Caco-2 (cell line): ENCODE measurements at regions not wholly inside any gene's neighbourhood (a gene's known extent, or its start where the extent isn't known, plus 50 kb on each side); places are given as distances from the start of the nearest gene placed in this dataset.

ENCODE experiments used
- BruUV-seq: library from RNA; stranded (reverse); fragments of 400-500 nt; replicated peaks from 2 replicates; lab custom pipeline; 2021; lab: Mats Ljungman, UMichigan
- CTCF ChIA-PET: fragments of 300-600 bp; sonication (Branson Sonifier 250); formaldehyde crosslinking; loops from one replicate; lab custom pipeline; 2022; ENCODE audit warnings: antibody characterized with exemption; lab: Charles Lee
- POLR2A ChIA-PET: fragments of 300-600 bp; sonication (Branson Sonifier 250); formaldehyde crosslinking; loops from one replicate; lab custom pipeline; 2022; ENCODE audit warnings: antibody characterized with exemption; lab: Charles Lee
- DNase-seq, 2 experiments: peaks; one replicate each; pipeline versions ENCODE4 v3.0.0 to v3.0.0-alpha.2; 2020 to 2022
- H3K27me3 ChIP-seq: replicated peaks from 2 replicates; pipeline ENCODE4 v1.6.0; 2011; ENCODE audit warnings: low read length; ENCODE audit not compliant: control insufficient read depth, insufficient read depth
- H3K36me3 ChIP-seq: 2 replicates; pipeline ENCODE4 v1.5.1; 2011; ENCODE audit warnings: low read length; ENCODE audit not compliant: control insufficient read depth, insufficient read depth
- H3K4me1 ChIP-seq: fragments of 250-450 bp; sonication (Bioruptor Pico); 2 replicates; pipeline ENCODE4 v1.5.1; 2020; ENCODE audit warnings: mild to moderate bottlenecking
- H3K4me3 ChIP-seq: 2 replicates; pipeline ENCODE4 v1.5.1; 2011; ENCODE audit warnings: low read depth, mild to moderate bottlenecking, control low read depth, low read length
- H3K9me3 ChIP-seq: fragments of 250-450 bp; sonication (Bioruptor Pico); 2 replicates; pipeline ENCODE4 v1.5.1; 2020; ENCODE audit warnings: mild to moderate bottlenecking, moderate library complexity
- H3K27ac Mint-ChIP-seq: one replicate; pipeline ENCODE4 v1.8.0; 2022; ENCODE audit warnings: mixed read lengths; ENCODE audit not compliant: unreplicated experiment
- H3K27me3 Mint-ChIP-seq: one replicate; pipeline ENCODE4 v1.8.0; 2022; ENCODE audit warnings: mixed read lengths; ENCODE audit not compliant: insufficient read depth, unreplicated experiment
- H3K36me3 Mint-ChIP-seq: one replicate; pipeline ENCODE4 v1.8.0; 2022; ENCODE audit warnings: mild to moderate bottlenecking, mixed read lengths; ENCODE audit not compliant: insufficient read depth, unreplicated experiment
- H3K4me1 Mint-ChIP-seq: one replicate; pipeline ENCODE4 v1.8.0; 2022; ENCODE audit warnings: low read depth, mixed read lengths; ENCODE audit not compliant: unreplicated experiment
- H3K4me3 Mint-ChIP-seq: one replicate; pipeline ENCODE4 v1.8.0; 2022; ENCODE audit warnings: mild to moderate bottlenecking, moderate library complexity, mixed read lengths; ENCODE audit not compliant: unreplicated experiment
- H3K9me3 Mint-ChIP-seq: one replicate; pipeline ENCODE4 v1.8.0; 2022; ENCODE audit warnings: mixed read lengths; ENCODE audit not compliant: unreplicated experiment
- intact Hi-C: fragments of 100-400 bp; cut with micrococcal nuclease; formaldehyde crosslinking; loops from one replicate; pipeline ENCODE4 v1.10.0; 2022; ENCODE audit not compliant: unreplicated experiment
- TF ChIP-seq, protein P1 (sequence below), 2 experiments: fragments of 200-600 bp in 1 of 2; IDR thresholded peaks; 1 replicate in 1 of 2; 2 replicates in 1 of 2; pipeline versions ENCODE4 v1.5.1 to v1.8.0; 2011 to 2022; ENCODE audit warnings: antibody characterized with exemption in 1 of 2, control low read depth in 1 of 2, inconsistent platforms in 1 of 2, low read depth in 1 of 2, low read length in 1 of 2, mild to moderate bottlenecking in 1 of 2, moderate library complexity in 1 of 2; ENCODE audit not compliant: insufficient read depth in 1 of 2, severe bottlenecking in 1 of 2, unreplicated experiment in 1 of 2

GRCh38 chrX:143095816-143096215 is 70.1 kb downstream of the SPANXN4 start:
- H3K4me3 ChIP-seq, result no peak overlapping the region
- BruUV-seq, result no TSS peak
- H3K4me3 Mint-ChIP-seq, result no peak overlapping the region
- H3K4me1 Mint-ChIP-seq, result no peaks in the 10 kb centered on the region
- ChIA-PET POLR2A (no interaction called here), CTCF (no interaction called here)
- no peaks in the 10 kb centered on the region for H3K9me3 ChIP-seq
- intact Hi-C loops, result no loop called here
- no peaks in the 10 kb centered on the region for H3K27me3 Mint-ChIP-seq
- no peak overlapping the region for H3K27ac Mint-ChIP-seq
- no peak for DNase-seq
- no peaks in the 10 kb centered on the region for H3K9me3 Mint-ChIP-seq
- H3K36me3 Mint-ChIP-seq, result no peaks in the 10 kb centered on the region
- H3K27me3 ChIP-seq, result no peaks in the 10 kb centered on the region
- H3K36me3 ChIP-seq, result no peaks in the 10 kb centered on the region
- no peaks in the 10 kb centered on the region for H3K4me1 ChIP-seq
- TF ChIP-seq, protein P1, sequence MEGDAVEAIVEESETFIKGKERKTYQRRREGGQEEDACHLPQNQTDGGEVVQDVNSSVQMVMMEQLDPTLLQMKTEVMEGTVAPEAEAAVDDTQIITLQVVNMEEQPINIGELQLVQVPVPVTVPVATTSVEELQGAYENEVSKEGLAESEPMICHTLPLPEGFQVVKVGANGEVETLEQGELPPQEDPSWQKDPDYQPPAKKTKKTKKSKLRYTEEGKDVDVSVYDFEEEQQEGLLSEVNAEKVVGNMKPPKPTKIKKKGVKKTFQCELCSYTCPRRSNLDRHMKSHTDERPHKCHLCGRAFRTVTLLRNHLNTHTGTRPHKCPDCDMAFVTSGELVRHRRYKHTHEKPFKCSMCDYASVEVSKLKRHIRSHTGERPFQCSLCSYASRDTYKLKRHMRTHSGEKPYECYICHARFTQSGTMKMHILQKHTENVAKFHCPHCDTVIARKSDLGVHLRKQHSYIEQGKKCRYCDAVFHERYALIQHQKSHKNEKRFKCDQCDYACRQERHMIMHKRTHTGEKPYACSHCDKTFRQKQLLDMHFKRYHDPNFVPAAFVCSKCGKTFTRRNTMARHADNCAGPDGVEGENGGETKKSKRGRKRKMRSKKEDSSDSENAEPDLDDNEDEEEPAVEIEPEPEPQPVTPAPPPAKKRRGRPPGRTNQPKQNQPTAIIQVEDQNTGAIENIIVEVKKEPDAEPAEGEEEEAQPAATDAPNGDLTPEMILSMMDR (IDR thresholded peaks at IDR 0.05; ENCODE audit: insufficient read depth in 1 of 2, low read depth in 1 of 2, low read length in 1 of 2, severe bottlenecking in 1 of 2, unreplicated experiment in 1 of 2), result no peak

- ChIA-PET POLR2A (no interaction called here), CTCF (no interaction called here)
- DNase-seq, result no peak
- Mint-ChIP-seq H3K27ac (no peak overlapping the region), H3K4me3 (no peak overlapping the region), H3K9me3 (no peaks in the 10 kb centered on the region), H3K4me1 (no peaks in the 10 kb centered on the region), H3K36me3 (no peaks in the 10 kb centered on the region), H3K27me3 (no peaks in the 10 kb centered on the region)
- TF ChIP-seq, protein P1 (IDR thresholded peaks at IDR 0.05; ENCODE audit: insufficient read depth in 1 of 2, low read depth in 1 of 2, low read length in 1 of 2, severe bottlenecking in 1 of 2, unreplicated experiment in 1 of 2), result no peak
- Histone ChIP-seq H3K4me3 (no peak overlapping the region), H3K36me3 (no peaks in the 10 kb centered on the region), H3K4me1 (no peaks in the 10 kb centered on the region), H3K27me3 (no peaks in the 10 kb centered on the region), H3K9me3 (no peaks in the 10 kb centered on the region)
- intact Hi-C loops, result no loop called here
- no TSS peak for BruUV-seq
Measured at GRCh38 chrX:143095321-143095720, 69.6 kb downstream of the SPANXN4 start.

- no peaks in the 10 kb centered on the region for H3K4me1 Mint-ChIP-seq
- CTCF ChIA-PET, result no interaction called here
- no TSS peak for BruUV-seq
Measured at GRCh38 chrX:143094417-143095023, 68.8 kb downstream of the SPANXN4 start.

More at GRCh38 chrX:143094417-143095023, 68.8 kb downstream of the SPANXN4 start:
- H3K36me3 ChIP-seq, result no peaks in the 10 kb centered on the region
- intact Hi-C loops, result no loop called here
- H3K9me3 ChIP-seq, result no peaks in the 10 kb centered on the region
- no peaks in the 10 kb centered on the region for H3K27me3 ChIP-seq
- Mint-ChIP-seq H3K27ac (no peak overlapping the region), H3K4me3 (no peak overlapping the region), H3K9me3 (no peaks in the 10 kb centered on the region), H3K36me3 (no peaks in the 10 kb centered on the region), H3K27me3 (no peaks in the 10 kb centered on the region)
- TF ChIP-seq, protein P1 (IDR thresholded peaks at IDR 0.05; ENCODE audit: insufficient read depth in 1 of 2, low read depth in 1 of 2, low read length in 1 of 2, severe bottlenecking in 1 of 2, unreplicated experiment in 1 of 2), result no peak
- DNase-seq, result no peak
- POLR2A ChIA-PET, result no interaction called here
- no peak overlapping the region for H3K4me3 ChIP-seq
- no peaks in the 10 kb centered on the region for H3K4me1 ChIP-seq
